LHCN-M2 (cell line): ENCODE measurements at regions not wholly inside any gene's neighbourhood (a gene's known extent, or its start where the extent isn't known, plus 50 kb on each side); places are given as distances from the start of the nearest gene placed in this dataset.
"Not testable (repeated sequence)": the region's sequence is repeated elsewhere in the genome, so short reads cannot be mapped to it uniquely, and the experiment has no call there.

Experiments used
- DNase-seq: peaks from one replicate; pipeline ENCODE4 v3.0.0-alpha.2; 2012; ENCODE audit warnings: low read depth

GRCh38 chr9:71632776-71633175 is 135.5 kb downstream of the CEMIP2 start:
- DNase-seq: no peak

DNA sequence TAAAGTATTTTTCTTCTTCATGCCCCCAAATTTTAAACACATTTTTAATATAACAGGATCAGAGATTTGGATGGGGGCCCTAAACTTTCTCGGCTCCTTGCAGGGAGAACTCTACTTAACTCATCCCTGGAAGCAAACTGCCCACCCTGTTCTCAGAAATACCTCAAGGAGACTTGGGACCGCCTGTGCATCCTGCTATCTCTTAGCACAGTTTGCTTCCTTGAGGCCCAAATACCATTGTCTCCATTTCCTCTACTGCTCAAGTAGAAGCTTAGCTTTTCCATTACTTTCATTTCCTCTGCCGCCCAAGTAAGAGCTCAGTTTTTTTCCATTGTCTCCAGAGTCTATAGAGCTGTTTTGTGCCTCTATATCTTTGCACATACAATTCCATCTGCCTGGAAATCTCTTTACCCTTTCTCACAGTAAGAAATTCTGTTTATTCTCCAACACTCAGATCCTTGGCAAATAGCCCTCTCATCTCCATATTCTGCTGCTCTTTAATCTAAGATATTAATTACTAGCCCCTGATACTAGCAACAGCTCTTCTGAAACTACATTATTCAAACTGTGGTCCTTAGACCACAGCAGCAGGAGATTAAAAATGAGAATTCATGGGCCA is 137.8 kb downstream of the CEMIP2 start:
- DNase-seq: no peak

GRCh38 chr9:71629578-71630215 is 138.6 kb downstream of the CEMIP2 start:
- no peak for DNase-seq

- DNase-seq: peak; percentile 25
These were observed 140.1 kb downstream of the CEMIP2 start for GRCh38 chr9:71628247-71628646.

DNA sequence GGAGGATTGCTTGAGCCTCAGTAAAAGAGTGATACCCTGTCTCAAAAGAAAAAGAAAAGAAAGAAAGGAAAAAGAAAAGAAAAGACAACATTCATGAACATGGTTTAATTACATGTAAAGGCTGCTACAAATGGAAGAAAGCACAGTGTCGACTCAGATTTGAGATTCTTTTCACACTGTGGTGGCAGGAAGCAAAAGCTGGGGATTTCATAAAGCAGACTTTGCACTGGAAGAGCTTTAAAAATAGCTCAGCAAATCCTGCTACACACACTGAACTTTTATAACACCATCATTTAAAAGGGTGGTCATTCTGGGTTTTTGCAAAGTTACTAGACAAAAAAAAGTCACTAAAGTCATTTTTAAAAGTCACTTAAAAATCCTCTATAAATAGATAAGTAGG is 140.8 kb downstream of the CEMIP2 start:
- DNase-seq: no peak

GRCh38 chr9:71626395-71626794 is 141.9 kb downstream of the CEMIP2 start:
- DNase-seq: no peak

DNA sequence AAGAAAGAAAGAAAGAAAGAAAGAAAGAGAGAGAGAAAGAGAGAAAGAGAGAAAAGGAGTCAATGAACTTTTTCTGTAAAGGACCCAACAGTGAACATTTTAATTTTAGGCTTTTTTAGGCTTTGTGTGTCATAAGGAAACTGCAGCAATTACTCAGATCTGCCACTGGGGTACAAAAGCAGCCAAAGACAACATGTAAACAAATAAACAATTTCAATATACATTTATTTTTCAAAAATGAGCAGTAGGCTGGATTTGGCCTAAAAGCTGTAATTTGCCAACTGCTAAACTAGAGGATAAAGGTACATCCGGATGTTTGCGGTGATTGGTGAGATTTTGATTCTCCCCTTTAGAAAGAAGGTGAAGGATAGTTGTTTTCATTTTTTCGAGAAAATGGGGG is 143.6 kb downstream of the CEMIP2 start:
- no peak for DNase-seq

GRCh38 chr9:71620746-71621145 is 147.6 kb downstream of the CEMIP2 start:
- no peak for DNase-seq

- no peak for DNase-seq
These were observed 148.0 kb downstream of the CEMIP2 start for GRCh38 chr9:71620331-71620730.

GRCh38 chr9:71619926-71620325 is 148.4 kb downstream of the CEMIP2 start:
- no peak for DNase-seq

DNA sequence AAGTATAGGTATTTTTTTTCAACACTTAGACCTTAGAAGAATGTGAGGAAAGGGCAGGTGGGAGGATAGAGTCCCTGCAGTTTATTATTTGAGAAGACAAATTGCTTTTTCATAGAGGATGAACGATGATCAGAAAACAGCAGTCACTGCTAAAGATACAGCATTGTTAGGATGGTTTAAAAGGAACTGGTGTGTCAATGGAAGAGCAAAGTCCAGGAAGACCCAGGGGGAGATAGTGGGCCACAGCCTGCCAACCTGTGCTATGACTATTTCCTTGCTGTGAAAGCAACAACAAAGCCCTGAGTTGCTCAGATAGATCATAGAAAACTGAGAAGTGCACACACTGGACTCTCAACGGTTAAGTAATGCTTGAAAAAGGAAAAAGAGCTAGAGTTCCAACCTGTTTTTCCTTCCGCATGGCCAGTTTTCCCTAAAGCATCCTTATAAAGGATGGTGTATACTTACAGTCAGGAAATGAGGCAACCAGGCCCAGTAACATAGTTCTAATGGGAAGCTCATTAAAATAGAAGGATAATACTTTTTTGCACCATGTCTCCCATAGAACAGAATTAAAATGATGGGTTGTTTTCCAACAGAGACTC is 153.8 kb downstream of the CEMIP2 start:
- no peak for DNase-seq

DNA sequence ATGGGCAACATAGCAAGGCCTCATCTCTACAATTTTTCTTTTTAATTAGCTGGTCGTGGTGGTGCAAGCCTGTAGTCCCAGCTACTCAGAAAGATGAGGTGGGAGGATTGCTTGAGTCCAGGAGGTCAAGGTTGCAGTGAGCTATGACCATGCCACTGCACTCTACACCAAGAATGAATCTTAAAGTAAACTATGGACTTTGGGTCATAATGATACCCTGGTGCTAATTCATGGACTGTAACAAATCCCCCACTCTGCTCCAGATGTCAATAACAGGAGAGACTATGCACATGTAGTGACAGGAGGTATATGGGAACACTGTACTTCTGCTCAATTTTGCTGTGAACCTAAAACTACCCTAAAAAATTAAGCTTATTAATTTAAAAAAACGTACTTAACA is 155.4 kb downstream of the CEMIP2 start:
- no peak for DNase-seq

- no peak for DNase-seq
These were observed 158.9 kb downstream of the CEMIP2 start for GRCh38 chr9:71609448-71609830.

DNA sequence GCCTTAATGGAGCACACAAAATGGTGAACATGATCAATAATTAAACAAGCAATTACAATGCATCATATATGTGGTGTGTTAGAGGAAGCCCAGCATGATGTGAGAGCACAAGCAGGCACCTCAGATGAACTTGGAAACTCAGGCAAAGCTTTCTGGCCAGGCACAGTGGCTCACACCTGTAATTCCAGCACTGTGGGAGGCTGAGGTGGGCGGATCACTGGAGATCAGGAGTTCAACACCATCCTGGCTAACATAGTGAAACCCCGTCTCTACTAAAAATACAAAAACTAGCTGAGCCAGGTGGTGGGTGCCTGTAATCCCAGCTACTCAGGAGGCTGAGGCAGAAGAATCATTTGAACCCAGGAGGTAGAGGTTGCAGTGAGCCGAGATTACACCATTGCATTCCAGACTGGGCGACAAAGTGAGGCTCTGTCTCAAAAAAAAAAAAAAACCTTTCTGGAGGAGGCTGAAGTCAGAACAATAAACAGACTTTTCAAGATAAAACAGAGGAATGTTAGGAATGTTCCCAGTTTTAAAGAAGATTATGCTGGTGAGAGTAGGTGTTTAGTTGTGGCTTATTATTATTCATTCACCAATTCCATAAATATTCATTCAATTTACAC is 159.4 kb downstream of the CEMIP2 start:
- no peak for DNase-seq

DNA sequence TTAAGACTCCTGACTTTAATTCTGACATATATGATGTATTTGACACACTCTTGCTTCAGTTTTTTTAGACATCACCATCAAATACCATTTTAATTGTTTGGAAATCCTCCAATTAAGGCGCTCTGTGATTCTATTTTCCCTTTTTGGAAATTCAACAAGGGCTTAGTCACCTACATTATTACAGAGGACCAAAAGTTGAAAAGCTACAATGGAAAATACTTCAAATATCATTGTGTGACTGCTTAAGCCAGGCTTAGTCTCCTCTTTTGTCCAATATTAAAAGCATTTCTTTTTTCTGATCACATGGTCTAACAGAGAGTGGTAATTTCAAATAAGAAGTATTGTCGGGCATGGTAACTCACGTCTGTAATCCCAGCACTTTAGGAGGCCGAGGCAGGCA is 160.3 kb downstream of the CEMIP2 start:
- DNase-seq: no peak

DNA sequence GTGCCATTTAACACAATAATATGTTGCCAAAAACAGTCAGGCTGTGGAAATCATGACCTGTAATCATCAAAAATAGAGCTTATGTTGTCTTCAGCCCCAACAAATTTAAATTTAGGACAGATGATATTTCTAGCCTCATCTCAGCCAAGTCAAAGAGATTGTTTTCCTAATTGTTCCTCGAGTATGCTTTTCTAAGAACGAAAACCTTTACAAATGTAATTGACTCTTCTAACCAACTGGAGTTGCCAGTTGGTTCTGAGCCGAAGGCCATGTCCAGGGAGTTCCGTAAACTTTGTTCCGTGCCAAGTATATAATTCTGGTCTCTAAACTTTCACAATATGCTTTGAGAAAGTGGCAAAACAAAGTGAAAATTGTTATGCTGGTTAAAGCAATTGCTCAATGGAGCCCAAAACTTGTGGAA is 160.8 kb downstream of the CEMIP2 start:
- DNase-seq: no peak

DNA sequence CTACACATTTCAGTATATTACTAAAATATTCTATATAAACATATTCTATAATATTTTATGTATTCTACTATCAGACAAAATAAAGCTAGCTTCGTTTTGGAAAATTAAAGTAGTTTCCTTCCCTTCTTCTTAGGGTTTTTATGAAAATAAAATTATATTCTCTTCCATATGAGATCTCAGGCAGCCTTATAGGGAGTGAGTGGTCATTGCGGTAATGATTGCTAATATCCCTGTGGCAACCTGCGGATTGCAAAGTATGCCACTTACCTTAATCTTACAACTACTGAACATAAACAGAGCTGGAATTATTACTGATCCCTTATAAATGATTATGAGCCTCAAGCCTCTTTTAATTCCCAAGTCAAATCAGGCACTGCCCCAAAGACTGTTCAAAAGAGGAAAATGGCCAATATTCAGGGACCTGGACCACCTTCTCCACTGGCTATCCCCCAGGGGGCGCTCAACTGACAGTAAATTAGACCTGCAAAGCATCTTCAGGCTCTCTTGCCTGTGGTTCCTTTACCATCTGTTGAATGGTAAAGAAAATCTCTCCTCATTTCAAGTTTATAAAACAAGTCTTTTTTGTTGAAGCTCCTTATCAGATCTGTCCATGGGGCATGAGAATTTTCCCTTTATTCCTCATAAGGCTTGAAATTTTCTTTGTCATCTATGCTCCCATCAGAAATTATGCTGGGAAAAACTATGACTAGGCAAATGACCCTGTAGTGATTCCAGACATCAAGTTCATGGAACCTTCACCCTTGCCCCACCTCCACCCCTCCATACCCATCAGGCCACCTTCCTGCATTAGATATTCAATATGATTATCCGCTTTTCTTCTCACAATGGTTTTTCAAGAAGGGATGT is 163.9 kb downstream of the CEMIP2 start:
- DNase-seq: peak; percentile 48

- DNase-seq: no peak
These were observed 165.7 kb downstream of the CEMIP2 start for GRCh38 chr9:71602652-71603051.

DNA sequence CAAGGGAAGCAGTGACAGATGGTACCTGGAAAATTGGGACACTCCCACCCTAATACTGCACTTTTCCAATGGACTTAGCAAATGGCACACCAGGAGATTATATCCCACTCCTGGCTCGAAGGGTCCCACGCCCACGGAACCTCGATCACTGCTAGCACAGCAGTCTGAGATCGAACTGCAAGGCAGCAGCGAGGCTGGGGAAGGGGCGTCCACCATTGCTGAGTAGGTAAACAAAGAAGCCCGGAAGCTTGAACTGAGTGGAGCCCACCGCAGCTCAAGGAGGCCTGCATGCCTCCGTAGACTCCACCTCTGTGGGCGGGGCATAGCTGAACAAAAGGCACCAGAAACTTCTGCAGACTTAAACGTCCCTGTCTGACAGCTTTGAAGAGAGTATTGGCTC is 172.6 kb downstream of the CEMIP2 start:
- not testable (repeated sequence) for DNase-seq

- no peak for DNase-seq
These were observed 173.8 kb downstream of the CEMIP2 start for GRCh38 chr9:71594541-71594940.

DNA sequence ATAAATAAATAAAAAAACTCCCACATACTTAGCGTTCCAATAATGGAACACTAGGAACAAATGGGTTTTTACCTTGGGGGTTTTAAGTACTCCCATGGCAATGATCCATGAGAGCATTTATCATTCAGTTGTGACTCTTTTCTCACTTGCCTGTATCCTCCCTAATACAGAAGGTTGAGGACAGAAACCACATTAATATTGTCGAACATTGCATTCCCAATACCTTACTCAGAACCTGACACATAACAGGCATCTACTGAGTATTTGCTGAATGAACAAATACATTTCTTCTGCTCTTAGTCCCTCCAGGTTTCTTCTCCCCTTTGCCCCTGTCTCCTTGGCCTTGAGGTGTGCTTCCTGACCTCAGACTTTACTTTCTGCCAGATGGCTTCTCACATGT is 175.9 kb downstream of the CEMIP2 start:
- DNase-seq: no peak

GRCh38 chr9:71590362-71590761 is 178.0 kb downstream of the CEMIP2 start:
- DNase-seq: no peak
